Psoas muscle (tissue), 7 donors: ENCODE measurements at regions not wholly inside any gene's neighbourhood (a gene's known extent, or its start where the extent isn't known, plus 50 kb on each side); places are given as distances from the start of the nearest gene placed in this dataset.

Experiments
- ATAC-seq, 4 donors: fragments of 200-7000 bp; cut with Tn5 transposase; one replicate each; pipeline ENCODE4 v1.9.1; 2020; ENCODE audit warnings: moderate library complexity in 3 of 4, mild to moderate bottlenecking in 2 of 4
- DNase-seq, 2 donors: peaks; one replicate each; pipeline ENCODE4 v3.0.0-alpha.2; 2020
- H3K27ac ChIP-seq: fragments of 200-600 bp; one replicate; pipeline ENCODE4 v1.8.0; 2022
- H3K27me3 ChIP-seq, 3 donors: fragments of 200-600 bp in 1 of 3; one replicate each; pipeline versions ENCODE4 v1.6.1 to v1.8.0; 2013 to 2022; ENCODE audit warnings: low read length in 2 of 3, mild to moderate bottlenecking in 2 of 3, moderate library complexity in 1 of 3; ENCODE audit not compliant: insufficient read depth in 3 of 3
- H3K36me3 ChIP-seq, 2 donors: fragments of 200-600 bp in 1 of 2; one replicate each; pipeline versions ENCODE4 v1.6.1 to v1.8.0; 2013 to 2022; ENCODE audit warnings: low read depth in 1 of 2, mild to moderate bottlenecking in 1 of 2, moderate library complexity in 1 of 2; ENCODE audit not compliant: insufficient read depth in 1 of 2
- H3K4me1 ChIP-seq: fragments of 200-600 bp; one replicate; pipeline ENCODE4 v1.8.0; 2022
- H3K4me3 ChIP-seq: fragments of 200-600 bp; one replicate; pipeline ENCODE4 v1.8.0; 2022; ENCODE audit warnings: mild to moderate bottlenecking
- H3K9me3 ChIP-seq: fragments of 200-600 bp; one replicate; pipeline ENCODE4 v1.8.0; 2022
- CTCF ChIP-seq: fragments of 200-600 bp; IDR thresholded peaks from one replicate; pipeline ENCODE4 v1.8.0; 2022; ENCODE audit warnings: antibody characterized with exemption
- WGBS, 3 donors: extraction: QIAGEN DNeasy Blood & Tissue Kit; methylation state at CpG; one replicate each; pipeline versions ENCODE4 v1.1.6 to v1.1.7; 2013; 5-methylcytosine and 5-hydroxymethylcytosine counted together
- intact Hi-C, 2 donors: fragments of 100-400 bp; cut with DNase I; formaldehyde crosslinking; loops; one replicate each; pipeline versions ENCODE4 v1.11.0 to v1.14.2; 2022
- donor health status: healthy with polysubstance abuse.
- donor health status: DM: no; HTN: no; CAD: no; lungs with moderate emphysema.
- donor health status: Bipolar disorder and iron deficiency.
- donor health status: healthy.
- donor health status: DM: yes; HTN: yes; CAD: no.
- donor health status: DM: no; HTN: no; CAD: no.
- donor health status: DM: yes; HTN: yes; CAD: no.

GRCh38 chr2:198701481-198701880 is 756.3 kb downstream of the SATB2 start:
- H3K4me3 ChIP-seq = no peak overlapping the region
- H3K27ac ChIP-seq = no peak overlapping the region
- TF ChIP-seq CTCF = no peak
- H3K4me1 ChIP-seq = no peaks in the 10 kb centered on the region
- WGBS, 3 donors = 82 to 97% (median 95%) methylated on average over 1 of the region's 1 CpG
- no peaks in the 10 kb centered on the region for H3K36me3 ChIP-seq
- DNase-seq (no peak), ATAC-seq (no peak)
- H3K9me3 ChIP-seq = no peaks in the 10 kb centered on the region
- H3K27me3 ChIP-seq = no peaks in the 10 kb centered on the region
- intact Hi-C loops = no loop called here

GRCh38 chr2:198700319-198700718 is 757.4 kb downstream of the SATB2 start:
- intact Hi-C loops = no loop called here
- 86 to 99% (median 91%) methylated on average over 1 of the region's 1 CpG for WGBS, 3 donors
- no peak for DNase-seq

GRCh38 chr2:198698230-198698629 is 759.5 kb downstream of the SATB2 start:
- ATAC-seq (no peak), DNase-seq (no peak)
- no peak for TF ChIP-seq CTCF
- Histone ChIP-seq H3K4me1 (no peaks in the 10 kb centered on the region), H3K4me3 (no peak overlapping the region), H3K36me3 (no peaks in the 10 kb centered on the region), H3K27ac (no peak overlapping the region), H3K27me3 (no peaks in the 10 kb centered on the region), H3K9me3 (no peaks in the 10 kb centered on the region)
- intact Hi-C loops = no loop called here

More at GRCh38 chr2:198700319-198700718, 757.4 kb downstream of the SATB2 start:
- Histone ChIP-seq H3K9me3 (no peaks in the 10 kb centered on the region), H3K4me3 (no peak overlapping the region), H3K27ac (no peak overlapping the region), H3K27me3 (no peaks in the 10 kb centered on the region), H3K36me3 (no peaks in the 10 kb centered on the region), H3K4me1 (no peaks in the 10 kb centered on the region)
- TF ChIP-seq CTCF = no peak
- ATAC-seq = no peak

GRCh38 chr2:198697794-198698193 is 759.9 kb downstream of the SATB2 start:
- no peak overlapping the region for H3K27ac ChIP-seq
- H3K27me3 ChIP-seq = no peaks in the 10 kb centered on the region
- intact Hi-C loops = no loop called here
- no peaks in the 10 kb centered on the region for H3K9me3 ChIP-seq
- no peak for ATAC-seq
- H3K4me1 ChIP-seq = no peaks in the 10 kb centered on the region
- no peak for DNase-seq
- no peaks in the 10 kb centered on the region for H3K36me3 ChIP-seq
- no peak for TF ChIP-seq CTCF
- H3K4me3 ChIP-seq = no peak overlapping the region

- H3K36me3 ChIP-seq = no peaks in the 10 kb centered on the region
- no peak overlapping the region for H3K27ac ChIP-seq
- H3K4me3 ChIP-seq = no peak overlapping the region
- no peaks in the 10 kb centered on the region for H3K9me3 ChIP-seq
- ATAC-seq (no peak), DNase-seq (no peak)
- 83 to 90% (median 87%) methylated on average over 3 of the region's 3 CpGs for WGBS, 3 donors
- intact Hi-C loops = no loop called here
- no peaks in the 10 kb centered on the region for H3K27me3 ChIP-seq
- no peaks in the 10 kb centered on the region for H3K4me1 ChIP-seq
- no peak for TF ChIP-seq CTCF
Measured at GRCh38 chr2:198697218-198697617, 760.5 kb downstream of the SATB2 start.
